Epithelial cell of prostate (primary cell): ENCODE measurements at regions not wholly inside any gene's neighbourhood (a gene's known extent, or its start where the extent isn't known, plus 50 kb on each side); places are given as distances from the start of the nearest gene placed in this dataset.
"Not testable (repeated sequence)": the region's sequence is repeated elsewhere in the genome, so short reads cannot be mapped to it uniquely, and the experiment has no call there.

Experiments
- DNase-seq: peaks from one replicate; pipeline ENCODE4 v3.0.0-alpha.2; 2011; ENCODE audit warnings: low read depth, low spot score
- H3K27ac ChIP-seq: fragments of 450-650 bp; 2 replicates; pipeline ENCODE4 v1.5.1; 2017; ENCODE audit warnings: mild to moderate bottlenecking

GRCh38 chr2:17163638-17164037, 354.6 kb downstream of the RAD51AP2 start:
- no peak for DNase-seq
- H3K27ac ChIP-seq: no peak overlapping the region

- no peak for DNase-seq
- no peak overlapping the region for H3K27ac ChIP-seq
These were observed 355.5 kb downstream of the RAD51AP2 start for GRCh38 chr2:17162713-17163112.

- no peak for DNase-seq
- no peak overlapping the region for H3K27ac ChIP-seq
These were observed 357.6 kb downstream of the RAD51AP2 start for GRCh38 chr2:17160594-17160993.

GRCh38 chr2:17156086-17156485, 362.2 kb downstream of the RAD51AP2 start:
- no peak overlapping the region for H3K27ac ChIP-seq
- DNase-seq: no peak

DNA sequence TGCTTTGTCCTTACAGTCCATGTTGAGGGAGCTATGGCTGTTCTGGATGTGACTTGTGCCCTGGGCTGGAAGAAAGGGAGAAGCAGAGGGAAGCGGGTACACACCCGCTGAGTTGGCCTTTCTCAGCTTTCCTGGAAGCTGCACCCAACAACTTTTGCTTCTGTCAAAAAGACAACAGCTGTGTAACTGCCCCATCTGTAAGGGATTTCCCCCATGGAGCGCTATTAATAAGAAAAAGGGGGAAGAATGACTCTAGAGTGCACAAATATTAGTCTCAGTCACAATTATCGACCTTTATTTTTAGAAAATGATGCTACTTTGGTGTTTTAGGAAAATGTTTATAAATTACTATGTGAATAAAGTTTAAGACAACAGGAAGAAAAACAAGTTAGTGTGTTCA, 368.3 kb downstream of the RAD51AP2 start:
- no peak for DNase-seq
- H3K27ac ChIP-seq: no peak overlapping the region

GRCh38 chr2:17148407-17149145, 369.7 kb downstream of the RAD51AP2 start:
- H3K27ac ChIP-seq: no peak overlapping the region
- no peak for DNase-seq

- no peak overlapping the region for H3K27ac ChIP-seq
- no peak for DNase-seq
These were observed 371.9 kb downstream of the RAD51AP2 start for GRCh38 chr2:17146358-17146757.

- no peak for DNase-seq
These were observed 381.4 kb downstream of the RAD51AP2 start for GRCh38 chr2:17136877-17137276.

GRCh38 chr2:17136231-17136630, 382.0 kb downstream of the RAD51AP2 start:
- DNase-seq: no peak
- no peak overlapping the region for H3K27ac ChIP-seq

More at GRCh38 chr2:17136877-17137276, 381.4 kb downstream of the RAD51AP2 start:
- no peak overlapping the region for H3K27ac ChIP-seq

- no peak overlapping the region for H3K27ac ChIP-seq
- no peak for DNase-seq
These were observed 382.6 kb downstream of the RAD51AP2 start for GRCh38 chr2:17135619-17136018.

DNA sequence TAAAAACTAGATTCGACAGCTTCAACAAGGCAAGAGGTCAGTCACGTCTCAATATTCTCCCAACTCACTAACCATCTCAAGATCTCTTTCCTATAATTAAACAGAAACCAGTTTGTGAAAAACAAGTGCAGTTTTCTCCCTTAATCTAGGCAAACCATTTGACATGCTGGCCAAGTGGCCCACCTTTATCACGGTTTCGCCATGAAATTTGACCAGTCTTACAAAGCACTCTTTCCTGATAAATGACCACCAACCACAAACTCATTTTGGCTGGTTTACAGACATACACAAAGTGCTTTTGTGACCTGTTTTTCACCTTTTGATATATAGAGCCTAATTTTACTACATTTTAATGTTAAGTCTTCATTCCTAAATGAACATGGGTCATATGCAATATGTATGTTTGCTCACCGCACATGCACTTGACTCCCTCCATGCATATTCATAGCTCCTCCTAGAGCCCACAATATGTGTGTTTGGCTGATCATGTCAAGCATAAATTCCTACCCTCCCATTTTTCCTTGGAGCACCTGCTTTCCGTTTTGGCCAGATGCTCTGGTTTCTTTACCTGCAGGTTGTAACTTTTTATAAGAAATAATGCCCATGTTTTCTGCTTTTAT, 385.1 kb downstream of the RAD51AP2 start:
- DNase-seq: no peak
- H3K27ac ChIP-seq: no peak overlapping the region

DNA sequence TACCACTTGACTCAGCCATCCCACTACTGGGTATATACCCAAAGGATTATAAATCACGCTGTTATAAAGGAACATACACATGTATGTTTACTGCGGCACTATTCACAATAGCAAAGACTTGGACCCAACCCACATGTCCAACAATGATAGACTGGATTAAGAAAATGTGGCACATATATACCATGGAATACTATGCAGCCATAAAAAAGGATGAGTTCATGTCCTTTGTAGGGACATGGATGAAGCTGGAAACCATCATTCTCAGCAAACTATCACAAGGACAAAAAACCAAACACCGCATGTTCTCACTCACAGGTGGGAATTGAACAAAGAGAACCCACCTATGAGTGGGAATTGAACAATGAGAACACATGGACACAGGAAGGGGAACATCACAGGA, 387.6 kb downstream of the RAD51AP2 start:
- not testable (repeated sequence) for H3K27ac ChIP-seq, DNase-seq

DNA sequence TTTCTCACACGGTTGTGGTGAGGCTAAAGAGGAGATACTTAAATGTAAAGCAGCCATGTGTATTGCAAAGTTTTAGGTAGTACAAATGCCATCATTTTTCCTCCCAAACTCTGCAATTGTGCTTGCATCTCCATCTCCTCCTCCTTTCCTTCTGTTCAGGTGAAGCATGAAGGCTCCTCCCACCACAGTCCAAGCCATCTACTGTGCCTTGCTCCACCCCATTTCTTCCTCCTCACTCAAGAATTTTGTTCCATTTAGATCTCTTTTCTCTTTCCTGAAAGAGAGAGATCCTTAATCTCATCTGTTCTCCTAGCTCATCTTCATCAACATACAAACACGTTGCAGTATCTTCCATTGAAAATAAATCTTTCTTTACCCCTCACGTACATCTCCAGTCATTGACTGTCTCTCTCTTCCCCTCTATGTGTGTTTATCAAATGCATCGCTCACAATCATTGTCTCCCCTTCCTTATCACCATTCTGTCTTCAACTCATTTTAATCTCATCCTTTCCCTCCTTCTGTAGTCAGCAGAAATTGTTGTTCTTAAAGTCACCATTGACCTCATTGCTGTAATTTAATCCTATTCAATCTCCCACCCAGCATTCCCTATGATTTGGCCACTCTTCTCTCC, 392.1 kb downstream of the RAD51AP2 start:
- H3K27ac ChIP-seq: no peak overlapping the region
- DNase-seq: no peak

- H3K27ac ChIP-seq: no peak overlapping the region
- no peak for DNase-seq
These were observed 393.5 kb downstream of the RAD51AP2 start for GRCh38 chr2:17124575-17125318.

DNA sequence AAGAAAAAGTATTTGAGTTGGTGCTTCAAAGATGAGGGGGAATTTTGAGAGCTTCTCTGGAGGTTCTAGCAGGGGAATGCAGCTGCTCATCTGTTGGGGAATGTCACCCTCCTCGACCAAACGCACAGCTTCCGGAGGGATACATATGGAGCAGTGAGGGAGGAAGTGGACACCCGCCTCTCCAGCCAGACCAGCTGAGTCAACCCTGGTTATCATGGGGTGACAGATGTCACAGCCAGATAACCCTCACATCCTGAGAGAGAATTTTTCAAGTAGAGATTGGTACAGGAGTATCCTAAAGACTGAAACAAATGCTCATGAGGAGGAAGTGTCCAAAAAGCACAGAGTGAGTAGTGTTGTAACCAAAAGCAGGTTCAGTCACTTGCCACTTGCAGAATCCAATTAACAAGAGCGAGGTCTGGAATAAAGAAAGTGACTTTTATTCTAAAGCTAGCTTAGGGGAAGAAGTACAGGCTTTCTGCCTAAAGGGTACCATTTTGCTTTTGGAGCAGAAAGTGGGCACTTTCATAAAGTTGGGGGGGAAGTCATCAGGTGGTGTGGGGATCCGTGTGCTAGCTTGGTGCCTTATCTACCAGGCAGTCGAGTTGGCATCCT, 395.2 kb downstream of the RAD51AP2 start:
- no peak for DNase-seq
- no peak overlapping the region for H3K27ac ChIP-seq

DNA sequence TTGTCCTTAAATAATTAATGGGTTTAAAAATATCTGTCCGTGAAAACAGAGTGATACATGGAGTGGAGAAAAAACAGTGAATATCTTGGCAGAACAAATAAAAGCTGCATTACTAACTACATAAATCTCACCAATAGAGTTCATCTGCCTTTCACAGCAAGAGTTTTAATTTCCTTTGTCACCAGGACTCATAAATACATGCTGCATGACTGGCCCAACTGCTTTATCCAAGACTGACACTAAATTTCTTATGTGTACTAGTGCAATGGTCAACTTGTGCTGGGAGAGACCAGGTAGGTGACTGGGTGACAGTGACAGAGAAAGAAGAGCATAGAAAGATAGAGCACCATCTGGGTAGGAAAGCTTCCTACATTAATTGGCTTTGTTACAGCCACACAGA, 402.8 kb downstream of the RAD51AP2 start:
- H3K27ac ChIP-seq: no peak overlapping the region
- no peak for DNase-seq

DNA sequence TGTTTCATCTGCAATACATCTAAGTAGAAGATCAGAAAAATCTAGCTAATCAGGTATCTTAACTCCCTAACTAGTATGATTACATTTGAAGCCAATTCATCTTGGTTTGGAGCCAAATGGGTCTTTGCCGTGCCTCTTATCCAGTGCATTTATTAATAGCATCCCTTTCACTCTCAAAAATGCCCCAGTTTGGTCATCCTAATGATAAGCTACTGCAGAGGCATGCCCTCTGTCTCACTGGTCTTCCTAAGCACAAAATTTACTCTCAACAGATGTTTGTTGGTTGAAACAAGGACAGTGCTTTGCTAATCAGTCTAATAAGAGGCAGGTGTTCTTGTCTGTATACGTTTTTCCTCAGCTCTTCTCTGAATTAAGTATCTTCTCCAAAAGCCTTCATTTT, 403.2 kb downstream of the RAD51AP2 start:
- DNase-seq: no peak
- H3K27ac ChIP-seq: no peak overlapping the region

GRCh38 chr2:17107871-17108270, 410.4 kb downstream of the RAD51AP2 start:
- no peak for DNase-seq
- H3K27ac ChIP-seq: no peak overlapping the region

DNA sequence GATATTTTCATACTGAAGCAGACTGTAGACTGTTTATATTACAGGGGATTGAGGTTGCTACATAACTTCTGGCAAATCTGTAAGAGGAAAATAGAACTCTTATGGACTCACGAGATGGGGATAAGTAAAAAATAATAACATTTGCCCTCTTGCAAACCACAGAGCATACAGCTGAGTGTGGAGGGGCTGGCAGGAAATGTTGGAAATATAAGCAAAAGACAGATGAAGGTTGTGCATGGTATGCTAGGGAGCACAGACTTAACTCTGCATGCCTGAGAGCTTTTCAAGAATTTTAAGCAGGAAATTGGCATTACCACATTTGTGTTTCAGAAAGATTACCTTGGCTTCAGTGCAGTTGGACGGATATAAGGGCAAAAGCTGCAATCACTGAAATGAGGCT, 411.1 kb downstream of the RAD51AP2 start:
- H3K27ac ChIP-seq: no peak overlapping the region
- no peak for DNase-seq

DNA sequence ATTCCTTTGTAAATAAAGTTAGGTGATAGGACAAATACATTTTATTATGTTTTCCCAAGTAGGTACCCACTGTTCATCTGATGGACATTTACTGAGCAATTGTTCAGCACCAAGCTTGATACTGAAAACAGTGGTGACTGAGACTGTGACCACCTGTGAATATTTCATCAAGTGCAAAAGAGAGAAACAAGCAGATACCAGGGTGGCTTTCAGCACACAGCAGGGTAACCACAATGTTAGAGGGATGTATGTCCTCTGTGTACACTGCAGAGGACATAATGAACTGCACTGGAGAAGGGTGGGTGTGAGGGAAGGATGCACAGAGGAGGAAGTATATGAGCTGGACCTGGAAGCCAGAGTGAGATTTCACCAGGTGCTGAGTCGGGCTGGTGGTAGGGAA, 411.8 kb downstream of the RAD51AP2 start:
- no peak for DNase-seq
- H3K27ac ChIP-seq: no peak overlapping the region
